Body of pancreas (tissue), 4 donors: ENCODE measurements at regions not wholly inside any gene's neighbourhood (a gene's known extent, or its start where the extent isn't known, plus 50 kb on each side); places are given as distances from the start of the nearest gene placed in this dataset.

Experiments used
- POLR2A ChIP-seq, 3 donors: fragments of 450-650 bp; IDR thresholded peaks; one replicate each; pipeline ENCODE4 v1.6.1; 2016; ENCODE audit warnings: antibody characterized with exemption in 3 of 3, mild to moderate bottlenecking in 2 of 3
- TF ChIP-seq, protein P1 (sequence below), 7 experiments: fragments of 450-650 bp in 4 of 7; fragments of 200-600 bp in 3 of 7; sonication (generic) in 3 of 7; IDR thresholded peaks; one replicate each; pipeline ENCODE4 v1.5.1; 2016 to 2019; ENCODE audit warnings: antibody characterized with exemption in 7 of 7

DNA sequence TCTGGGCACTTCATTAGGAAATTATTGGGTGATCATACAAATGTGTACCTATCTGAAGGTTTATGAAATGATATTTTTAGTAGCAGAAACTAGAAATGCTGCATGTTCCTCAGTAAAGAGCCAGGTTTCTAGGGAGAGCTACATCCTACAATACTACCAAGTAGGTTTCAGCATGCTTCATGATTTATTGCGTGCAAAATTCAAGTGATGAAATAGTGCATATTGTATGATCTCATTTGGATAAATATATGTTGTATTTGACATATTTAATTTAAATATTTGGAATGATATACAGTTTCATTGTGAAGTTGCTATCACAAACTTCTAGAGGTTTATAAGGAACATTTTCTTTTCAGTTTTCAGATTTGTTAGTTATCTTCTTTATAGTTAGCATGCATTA is 90.5 kb upstream of the GDF10 start:
- TF ChIP-seq, protein P1, sequence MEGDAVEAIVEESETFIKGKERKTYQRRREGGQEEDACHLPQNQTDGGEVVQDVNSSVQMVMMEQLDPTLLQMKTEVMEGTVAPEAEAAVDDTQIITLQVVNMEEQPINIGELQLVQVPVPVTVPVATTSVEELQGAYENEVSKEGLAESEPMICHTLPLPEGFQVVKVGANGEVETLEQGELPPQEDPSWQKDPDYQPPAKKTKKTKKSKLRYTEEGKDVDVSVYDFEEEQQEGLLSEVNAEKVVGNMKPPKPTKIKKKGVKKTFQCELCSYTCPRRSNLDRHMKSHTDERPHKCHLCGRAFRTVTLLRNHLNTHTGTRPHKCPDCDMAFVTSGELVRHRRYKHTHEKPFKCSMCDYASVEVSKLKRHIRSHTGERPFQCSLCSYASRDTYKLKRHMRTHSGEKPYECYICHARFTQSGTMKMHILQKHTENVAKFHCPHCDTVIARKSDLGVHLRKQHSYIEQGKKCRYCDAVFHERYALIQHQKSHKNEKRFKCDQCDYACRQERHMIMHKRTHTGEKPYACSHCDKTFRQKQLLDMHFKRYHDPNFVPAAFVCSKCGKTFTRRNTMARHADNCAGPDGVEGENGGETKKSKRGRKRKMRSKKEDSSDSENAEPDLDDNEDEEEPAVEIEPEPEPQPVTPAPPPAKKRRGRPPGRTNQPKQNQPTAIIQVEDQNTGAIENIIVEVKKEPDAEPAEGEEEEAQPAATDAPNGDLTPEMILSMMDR (IDR thresholded peaks at IDR 0.05) = no peak
- no peak for TF ChIP-seq POLR2A (IDR thresholded peaks at IDR 0.05)
